ENCODE measurements at regions not wholly inside any gene's neighbourhood (a gene's known extent, or its start where the extent isn't known, plus 50 kb on each side); places are given as distances from the start of the nearest gene placed in this dataset.

DNA sequence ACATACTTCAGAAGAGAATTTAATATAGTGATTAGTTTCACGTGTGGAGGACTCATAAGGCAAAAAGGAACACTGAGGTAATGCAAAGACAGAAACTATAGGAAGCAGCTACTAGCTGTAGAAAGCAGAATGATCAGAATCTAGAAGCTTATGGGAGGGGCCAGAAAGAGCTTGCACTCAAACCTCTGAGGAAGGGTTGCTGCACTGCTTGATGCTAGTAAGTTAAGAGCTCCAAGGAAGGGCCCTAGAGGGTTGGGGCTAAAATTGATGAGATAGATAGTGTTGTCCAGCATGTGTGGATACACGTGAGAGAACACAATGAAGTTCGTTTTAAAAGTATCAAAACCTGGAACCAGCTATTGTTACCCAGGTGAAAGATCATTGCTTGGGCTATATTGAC, 311.1 kb downstream of the SLC6A15 start:
- TF ChIP-seq, protein P1, sequence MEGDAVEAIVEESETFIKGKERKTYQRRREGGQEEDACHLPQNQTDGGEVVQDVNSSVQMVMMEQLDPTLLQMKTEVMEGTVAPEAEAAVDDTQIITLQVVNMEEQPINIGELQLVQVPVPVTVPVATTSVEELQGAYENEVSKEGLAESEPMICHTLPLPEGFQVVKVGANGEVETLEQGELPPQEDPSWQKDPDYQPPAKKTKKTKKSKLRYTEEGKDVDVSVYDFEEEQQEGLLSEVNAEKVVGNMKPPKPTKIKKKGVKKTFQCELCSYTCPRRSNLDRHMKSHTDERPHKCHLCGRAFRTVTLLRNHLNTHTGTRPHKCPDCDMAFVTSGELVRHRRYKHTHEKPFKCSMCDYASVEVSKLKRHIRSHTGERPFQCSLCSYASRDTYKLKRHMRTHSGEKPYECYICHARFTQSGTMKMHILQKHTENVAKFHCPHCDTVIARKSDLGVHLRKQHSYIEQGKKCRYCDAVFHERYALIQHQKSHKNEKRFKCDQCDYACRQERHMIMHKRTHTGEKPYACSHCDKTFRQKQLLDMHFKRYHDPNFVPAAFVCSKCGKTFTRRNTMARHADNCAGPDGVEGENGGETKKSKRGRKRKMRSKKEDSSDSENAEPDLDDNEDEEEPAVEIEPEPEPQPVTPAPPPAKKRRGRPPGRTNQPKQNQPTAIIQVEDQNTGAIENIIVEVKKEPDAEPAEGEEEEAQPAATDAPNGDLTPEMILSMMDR (IDR thresholded peaks at IDR 0.05; ENCODE audit: borderline replicate concordance, insufficient read depth, low read depth, low read length): no peak
- H3K4me3 ChIP-seq (ENCODE audit: low read depth, low read length): no peak overlapping the region

DNA sequence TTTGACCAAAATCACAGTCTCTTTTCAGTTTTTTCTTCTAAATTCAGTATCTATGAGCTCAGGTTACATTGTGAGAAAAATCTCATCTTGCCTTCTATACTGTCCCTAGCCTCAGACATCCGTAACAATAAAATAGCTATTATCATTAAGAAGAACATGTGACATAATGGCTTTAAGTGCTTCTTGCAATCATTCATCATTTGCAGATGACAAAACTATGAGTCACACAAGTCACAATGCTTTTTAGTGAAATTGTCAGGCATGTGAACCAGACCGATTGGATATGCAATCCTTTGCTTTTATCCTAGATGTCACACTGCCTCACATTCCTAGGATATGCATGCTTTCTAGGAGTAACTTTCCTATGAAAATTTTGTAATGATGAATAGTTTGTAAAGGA, 313.1 kb downstream of the SLC6A15 start:
- no peak overlapping the region for H3K4me3 ChIP-seq (ENCODE audit: low read depth, low read length)
- TF ChIP-seq, protein P1 (IDR thresholded peaks at IDR 0.05; ENCODE audit: borderline replicate concordance, insufficient read depth, low read depth, low read length): no peak

DNA sequence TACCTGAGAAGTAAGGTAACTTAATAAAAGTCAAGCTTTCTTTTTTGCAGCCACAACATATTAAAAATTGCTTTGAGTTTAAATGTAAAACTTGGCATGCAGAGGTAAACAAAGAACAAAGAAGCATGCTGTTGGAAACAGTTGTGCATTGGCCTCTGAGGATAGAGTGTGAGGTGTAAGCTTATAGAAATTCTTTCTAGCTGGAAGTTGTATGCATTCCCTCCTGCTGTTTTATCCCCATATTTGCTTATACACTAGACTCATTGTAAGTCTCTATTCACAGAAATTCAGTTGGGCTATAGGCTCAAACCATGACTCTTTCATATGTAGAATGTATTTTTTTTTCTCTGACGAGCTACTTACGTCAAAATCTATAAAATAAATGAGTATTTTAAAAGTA, 316.3 kb downstream of the SLC6A15 start:
- TF ChIP-seq, protein P1 (IDR thresholded peaks at IDR 0.05; ENCODE audit: borderline replicate concordance, insufficient read depth, low read depth, low read length): no peak
- no peak overlapping the region for H3K4me3 ChIP-seq (ENCODE audit: low read depth, low read length)

DNA sequence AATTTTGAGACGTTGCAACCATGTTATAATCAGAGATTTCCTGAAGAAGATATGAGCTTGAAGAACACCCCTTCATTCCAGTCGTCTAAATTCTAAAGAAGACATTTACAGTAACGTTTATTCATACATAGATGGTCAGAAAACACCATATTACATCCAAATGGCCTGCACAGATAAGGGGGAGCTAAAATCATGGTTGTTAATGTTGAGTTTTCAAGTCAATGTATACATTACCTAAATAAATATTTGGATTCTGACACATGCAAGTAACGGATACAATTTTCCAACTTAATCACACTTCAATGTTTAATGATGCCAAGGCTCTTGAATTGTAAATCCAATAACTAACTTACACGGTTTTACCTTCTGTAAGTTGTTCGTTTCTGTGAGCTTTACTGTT, 318.4 kb downstream of the SLC6A15 start:
- no peak overlapping the region for H3K4me3 ChIP-seq (ENCODE audit: low read depth, low read length)
- TF ChIP-seq, protein P1 (IDR thresholded peaks at IDR 0.05; ENCODE audit: borderline replicate concordance, insufficient read depth, low read depth, low read length): no peak

DNA sequence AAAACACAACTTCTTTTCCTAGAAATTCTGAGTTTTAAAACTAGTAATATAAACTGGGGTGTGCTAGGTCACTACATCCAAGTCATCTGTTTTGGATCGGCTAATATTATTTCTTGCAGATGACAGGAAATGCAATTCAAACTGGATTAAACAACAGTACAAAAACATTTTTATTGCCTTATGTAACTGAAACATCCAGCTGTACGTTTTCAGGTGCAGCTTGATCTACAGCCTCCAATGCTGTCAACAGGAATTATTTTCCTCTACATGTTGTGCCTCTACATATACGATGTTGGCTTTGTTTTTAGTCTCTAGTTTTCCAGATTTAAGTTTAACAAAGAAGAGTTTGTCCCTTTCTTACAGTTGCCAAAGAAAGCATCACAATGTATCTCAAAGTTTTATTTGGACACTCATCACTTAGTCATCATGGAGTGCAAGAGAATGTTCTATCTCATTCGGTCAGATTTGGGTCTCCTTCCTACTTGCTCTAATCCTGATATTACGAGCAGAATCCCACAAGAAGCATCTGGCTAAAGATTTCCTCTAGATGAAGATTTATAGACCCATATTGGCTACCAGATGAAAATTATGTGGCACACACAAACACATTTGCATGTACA, 326.7 kb downstream of the SLC6A15 start:
- H3K4me3 ChIP-seq (ENCODE audit: low read depth, low read length): no peak overlapping the region
- TF ChIP-seq, protein P1 (IDR thresholded peaks at IDR 0.05; ENCODE audit: borderline replicate concordance, insufficient read depth, low read depth, low read length): no peak

DNA sequence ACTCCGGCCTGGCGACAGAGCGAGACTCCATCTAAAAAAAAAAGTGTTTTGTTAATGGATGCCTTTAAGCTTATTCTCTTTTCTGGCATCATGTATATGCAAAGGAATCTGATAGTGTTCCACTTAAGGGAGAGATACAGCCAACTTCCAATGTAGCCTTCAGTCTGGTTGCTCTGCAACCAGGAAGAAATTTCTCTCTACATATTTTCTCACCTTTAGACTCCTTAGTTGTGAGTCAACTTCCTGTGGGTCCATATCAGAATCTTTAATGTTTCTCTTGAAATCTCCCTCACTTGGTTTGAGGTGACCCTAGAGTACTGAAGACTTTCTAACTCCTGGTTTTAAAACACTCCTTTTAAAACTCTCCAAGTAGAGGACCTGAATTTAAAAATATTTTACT, 340.4 kb downstream of the SLC6A15 start:
- TF ChIP-seq, protein P1 (IDR thresholded peaks at IDR 0.05; ENCODE audit: borderline replicate concordance, insufficient read depth, low read depth, low read length): no peak
- no peak overlapping the region for H3K4me3 ChIP-seq (ENCODE audit: low read depth, low read length)

DNA sequence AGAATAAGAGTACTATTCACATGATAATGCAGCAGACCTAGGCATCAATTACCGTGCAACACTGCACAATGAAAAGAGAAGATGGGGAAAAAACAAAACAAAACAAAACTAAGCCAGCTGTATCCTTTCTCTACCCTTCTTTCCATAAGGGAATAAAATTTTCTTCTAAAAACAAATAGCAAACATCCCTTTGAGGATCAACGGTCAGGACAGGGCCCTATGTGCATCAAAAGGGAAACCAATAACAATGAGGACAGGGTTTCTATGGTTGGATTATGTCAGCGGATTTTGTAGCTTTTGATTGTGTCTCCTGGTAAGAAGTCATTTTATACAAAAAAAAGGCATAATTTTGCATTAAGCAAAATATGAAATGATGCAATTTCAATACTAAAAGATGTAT, 350.3 kb downstream of the SLC6A15 start:
- H3K4me3 ChIP-seq (ENCODE audit: low read depth, low read length): no peak overlapping the region
- TF ChIP-seq, protein P1 (IDR thresholded peaks at IDR 0.05; ENCODE audit: borderline replicate concordance, insufficient read depth, low read depth, low read length): no peak
